IMR-90 (cell line): ENCODE measurements at regions not wholly inside any gene's neighbourhood (a gene's known extent, or its start where the extent isn't known, plus 50 kb on each side); places are given as distances from the start of the nearest gene placed in this dataset.

ENCODE experiments used
- ATAC-seq: fragments of 200-7000 bp; cut with Tn5 transposase; 2 replicates; pipeline ENCODE4 v1.9.1; 2020; ENCODE audit warnings: low read depth, mild to moderate bottlenecking, moderate library complexity
- BruUV-seq: library from RNA; stranded (reverse); fragments of 400-500 nt; replicated peaks from 2 replicates; lab custom pipeline; 2021; lab: Mats Ljungman, UMichigan
- CTCF ChIA-PET: fragments of 300-600 bp; formaldehyde crosslinking; extraction: SDS; loops from one replicate; lab custom pipeline; 2021; ENCODE audit warnings: antibody characterized with exemption; lab: Yijun Ruan, JAX
- POLR2A ChIA-PET: fragments of 300-600 bp; sonication (Branson Sonifier 250); formaldehyde crosslinking; loops from one replicate; lab custom pipeline; 2022; ENCODE audit warnings: antibody characterized with exemption; ENCODE audit not compliant: unreplicated experiment; lab: Charles Lee
- DNase-seq: peaks from one replicate; pipeline ENCODE4 v3.0.0; 2013
- H2AFZ ChIP-seq: replicated peaks from 2 replicates; pipeline ENCODE3; 2013; ENCODE audit warnings: low read length, mild to moderate bottlenecking; ENCODE audit not compliant: poor library complexity
- H2AK5ac ChIP-seq: 2 replicates; pipeline ENCODE4 v1.6.1; 2013; ENCODE audit warnings: low read depth, low read length, inconsistent platforms
- H2AK9ac ChIP-seq: replicated peaks from 2 replicates; pipeline ENCODE3; 2013; ENCODE audit warnings: mild to moderate bottlenecking, low read depth, low read length, moderate library complexity; ENCODE audit not compliant: poor library complexity
- H2BK120ac ChIP-seq: 2 replicates; pipeline ENCODE4 v1.6.1; 2013; ENCODE audit warnings: low read depth, low read length, inconsistent platforms
- H2BK15ac ChIP-seq: 3 replicates; pipeline ENCODE4 v1.6.1; 2013; ENCODE audit warnings: low read depth, low read length, inconsistent platforms
- H2BK20ac ChIP-seq: 2 replicates; pipeline ENCODE4 v1.6.1; 2013; ENCODE audit warnings: low read depth, mild to moderate bottlenecking, inconsistent platforms, low read length, moderate library complexity
- H2BK5ac ChIP-seq: 2 replicates; pipeline ENCODE4 v1.6.1; 2013; ENCODE audit warnings: mild to moderate bottlenecking, low read depth, low read length, inconsistent platforms; ENCODE audit not compliant: poor library complexity, severe bottlenecking
- H3K14ac ChIP-seq: replicated peaks from 2 replicates; pipeline ENCODE4 v1.6.1; 2013; ENCODE audit warnings: low read depth, low read length, inconsistent platforms
- H3K18ac ChIP-seq: 2 replicates; pipeline ENCODE4 v1.6.1; 2013; ENCODE audit warnings: low read depth, low read length, control low read depth
- H3K23ac ChIP-seq: 2 replicates; pipeline ENCODE4 v1.6.1; 2013; ENCODE audit warnings: low read depth, low read length, inconsistent platforms
- H3K27ac ChIP-seq: 2 replicates; pipeline ENCODE4 v1.5.1; 2013; ENCODE audit warnings: mild to moderate bottlenecking, control low read depth, low read length; ENCODE audit not compliant: insufficient read depth
- H3K27me3 ChIP-seq: 2 replicates; pipeline ENCODE4 v1.6.1; 2013; ENCODE audit warnings: low read length; ENCODE audit not compliant: control insufficient read depth, insufficient read depth
- H3K36me3 ChIP-seq: 2 replicates; pipeline ENCODE4 v1.6.1; 2013; ENCODE audit warnings: low read length, mixed read lengths; ENCODE audit not compliant: control insufficient read depth, insufficient read depth
- H3K4ac ChIP-seq: 2 replicates; pipeline ENCODE4 v1.6.1; 2013; ENCODE audit warnings: low read depth, low read length, inconsistent platforms
- H3K4me1 ChIP-seq: 2 replicates; pipeline ENCODE4 v1.6.1; 2013; ENCODE audit warnings: low read length, mixed read lengths; ENCODE audit not compliant: control insufficient read depth, insufficient read depth
- H3K4me2 ChIP-seq: 2 replicates; pipeline ENCODE4 v1.6.1; 2013; ENCODE audit warnings: low read depth, mild to moderate bottlenecking, control low read depth, low read length, moderate library complexity
- H3K4me3 ChIP-seq: 2 replicates; pipeline ENCODE4 v1.5.1; 2013; ENCODE audit warnings: low read depth, mild to moderate bottlenecking, control low read depth, low read length, moderate library complexity; ENCODE audit not compliant: insufficient read depth
- H3K56ac ChIP-seq: 2 replicates; pipeline ENCODE4 v1.6.1; 2013; ENCODE audit warnings: low read length, inconsistent platforms; ENCODE audit not compliant: insufficient read depth; ENCODE audit errors: extremely low read depth
- H3K79me1 ChIP-seq, 2 experiments: 2 replicates each; pipeline ENCODE4 v1.6.1; 2013; ENCODE audit warnings: low read length in 2 of 2, inconsistent platforms in 1 of 2, low read depth in 1 of 2
- H3K9ac ChIP-seq: 2 replicates; pipeline ENCODE4 v1.6.1; 2013; ENCODE audit warnings: low read depth, low read length, control low read depth
- H3K9me1 ChIP-seq: 2 replicates; pipeline ENCODE4 v1.6.1; 2013; ENCODE audit warnings: low read length, inconsistent platforms; ENCODE audit not compliant: insufficient read depth
- H3K9me3 ChIP-seq: 2 replicates; pipeline ENCODE4 v1.6.1; 2013; ENCODE audit warnings: low read length; ENCODE audit not compliant: control insufficient read depth, insufficient read depth
- H4K20me1 ChIP-seq: 2 replicates; pipeline ENCODE4 v1.6.1; 2013; ENCODE audit warnings: low read length, inconsistent platforms; ENCODE audit not compliant: insufficient read depth
- H4K5ac ChIP-seq: 2 replicates; pipeline ENCODE4 v1.6.1; 2013; ENCODE audit warnings: mild to moderate bottlenecking, low read depth, low read length, control low read depth
- H4K8ac ChIP-seq, 2 experiments: 2 replicates each; pipeline ENCODE4 v1.6.1; 2013; ENCODE audit warnings: low read depth in 2 of 2, low read length in 2 of 2, control low read depth in 1 of 2, inconsistent platforms in 1 of 2
- H4K91ac ChIP-seq: 2 replicates; pipeline ENCODE4 v1.6.1; 2013; ENCODE audit warnings: low read depth, low read length, inconsistent platforms; ENCODE audit not compliant: insufficient read depth
- BHLHE40 ChIP-seq: fragments of 150-350 bp; IDR thresholded peaks from 2 replicates; pipeline ENCODE4 v1.6.1; 2016; ENCODE audit warnings: mild to moderate bottlenecking, low read depth, low read length
- CEBPB ChIP-seq: IDR thresholded peaks from 2 replicates; pipeline ENCODE4 v1.6.1; 2012; ENCODE audit warnings: low read depth, low read length, improper control_type of control experiment
- CHD1 ChIP-seq: IDR thresholded peaks from 2 replicates; pipeline ENCODE4 v1.6.1; 2012; ENCODE audit warnings: low read depth, low read length, improper control_type of control experiment
- FOS ChIP-seq: fragments of 150-350 bp; IDR thresholded peaks from 2 replicates; pipeline ENCODE4 v1.6.1; 2016; ENCODE audit warnings: low read depth, low read length
- MAFK ChIP-seq: IDR thresholded peaks from 2 replicates; pipeline ENCODE4 v1.6.1; 2012; ENCODE audit warnings: low read depth, low read length, improper control_type of control experiment
- MAZ ChIP-seq: IDR thresholded peaks from 2 replicates; pipeline ENCODE4 v1.6.1; 2012; ENCODE audit warnings: low read depth, mild to moderate bottlenecking, low read length, improper control_type of control experiment, moderate library complexity, borderline replicate concordance
- MXI1 ChIP-seq: IDR thresholded peaks from 2 replicates; pipeline ENCODE4 v1.6.1; 2012; ENCODE audit warnings: low read depth, mild to moderate bottlenecking, low read length, moderate library complexity, borderline replicate concordance
- NFE2L2 ChIP-seq: fragments of 150-350 bp; IDR thresholded peaks from 2 replicates; pipeline ENCODE4 v1.6.1; 2016; ENCODE audit warnings: low read depth, mild to moderate bottlenecking, low read length
- POLR2A ChIP-seq: IDR thresholded peaks from 2 replicates; pipeline ENCODE4 v1.6.1; 2012; ENCODE audit warnings: mild to moderate bottlenecking, low read depth, low read length
- RAD21 ChIP-seq: IDR thresholded peaks from 2 replicates; pipeline ENCODE4 v1.6.1; 2012; ENCODE audit warnings: low read length, improper control_type of control experiment
- RCOR1 ChIP-seq: IDR thresholded peaks from 2 replicates; pipeline ENCODE4 v1.6.1; 2012; ENCODE audit warnings: mild to moderate bottlenecking, low read length, improper control_type of control experiment; ENCODE audit not compliant: insufficient replicate concordance
- RFX5 ChIP-seq: IDR thresholded peaks from 2 replicates; pipeline ENCODE4 v1.8.0; 2012; ENCODE audit warnings: low read depth, mild to moderate bottlenecking, low read length, moderate library complexity
- SMC3 ChIP-seq: fragments of 150-350 bp; IDR thresholded peaks from 2 replicates; pipeline ENCODE4 v1.6.1; 2016; ENCODE audit warnings: low read depth, mild to moderate bottlenecking, antibody characterized with exemption, low read length, moderate library complexity
- WGBS, 2 experiments: methylation state at CpG; one replicate each; pipeline versions ENCODE4 v1.1.5 to v1.1.7; 2013; ENCODE audit warnings: missing lambda C conversion rate in 2 of 2; ENCODE audit not compliant: insufficient read length in 1 of 2; ENCODE audit errors: extremely low coverage in 2 of 2; 5-methylcytosine and 5-hydroxymethylcytosine counted together
- dilution Hi-C: fragments of 300-500 bp; cut with HindIII; formaldehyde crosslinking; loops from one replicate; pipeline ENCODE4 v1.14.3; 2018; ENCODE audit warnings: low sequenced_read_pairs; ENCODE audit not compliant: unreplicated experiment
- in situ Hi-C: fragments of 300-500 bp; cut with MboI; formaldehyde crosslinking; loops from 3 replicates; pipeline ENCODE4 v1.14.3; 2019; ENCODE audit warnings: low sequenced_read_pairs, inconsistent platforms, mixed read lengths
- intact Hi-C: fragments of 100-400 bp; cut with micrococcal nuclease; formaldehyde crosslinking; loops from 2 replicates; pipeline ENCODE4 v1.10.0; 2022
- TF ChIP-seq, protein P1 (sequence below): fragments of 150-350 bp; IDR thresholded peaks from 2 replicates; pipeline ENCODE4 v1.6.1; 2017; ENCODE audit warnings: mild to moderate bottlenecking, antibody characterized with exemption, low read length, low read depth
- TF ChIP-seq, protein P2 (sequence below): fragments of 150-350 bp; IDR thresholded peaks from 2 replicates; pipeline ENCODE4 v1.6.1; 2016; ENCODE audit warnings: low read depth, mild to moderate bottlenecking, low read length, moderate library complexity, borderline replicate concordance
- TF ChIP-seq, protein P3 (sequence below): conservative IDR thresholded peaks from 2 replicates; pipeline ENCODE4 v1.5.1; 2012; ENCODE audit warnings: mild to moderate bottlenecking, low read depth, low read length, improper control_type of control experiment

DNA sequence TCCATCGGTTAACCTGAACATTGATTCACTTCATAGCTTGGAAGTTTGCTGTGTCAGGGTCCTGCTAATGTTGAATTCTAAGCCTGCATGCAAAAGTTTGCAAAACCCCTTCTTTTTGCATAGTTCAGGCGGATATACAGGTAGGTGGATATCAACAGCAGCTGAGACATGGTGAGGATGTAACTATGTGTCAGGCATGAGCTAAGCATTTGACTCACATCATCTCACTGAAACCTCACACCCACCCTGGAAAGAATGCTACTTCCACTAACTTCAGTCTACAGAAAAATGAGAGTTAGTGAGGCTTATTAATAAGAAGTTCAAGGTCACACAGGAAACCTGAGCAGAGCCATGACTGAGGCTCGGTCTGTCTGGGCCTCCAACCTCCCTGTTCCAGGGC lies 276.9 kb downstream of the BMP7 start:
- H4K5ac ChIP-seq = no peak overlapping the region
- H2BK120ac ChIP-seq = no peak overlapping the region
- H3K18ac ChIP-seq = no peak overlapping the region
- H4K8ac ChIP-seq = no peak overlapping the region
- H4K91ac ChIP-seq = no peak overlapping the region
- no peaks in the 10 kb centered on the region for H3K9me1 ChIP-seq
- no peaks in the 10 kb centered on the region; the same call in 1 of the 2 replicates for H3K27me3 ChIP-seq
- CTCF ChIA-PET = no interaction called here
- POLR2A ChIA-PET = no interaction called here
- H2AFZ ChIP-seq = no peak overlapping the region
- H3K4me3 ChIP-seq = no peak overlapping the region
- no peak overlapping the region for H3K9ac ChIP-seq
- H2BK15ac ChIP-seq = no peak overlapping the region
- no peak overlapping the region for H2BK20ac ChIP-seq
- in situ Hi-C loops (no loop called here), dilution Hi-C loops (no loop called here), intact Hi-C loops (no loop called here)
- H4K20me1 ChIP-seq = no peaks in the 10 kb centered on the region
- WGBS, 2 experiments = 100% methylated on average over 1 of the region's 3 CpGs; no CpG with 5 or more reads in 1 of the 2 experiments
- no peak for ATAC-seq
- no peak overlapping the region for H2AK9ac ChIP-seq
- no peaks in the 10 kb centered on the region for H3K36me3 ChIP-seq
- no peak overlapping the region for H3K23ac ChIP-seq
- H3K27ac ChIP-seq = no peak overlapping the region
- no peak for DNase-seq
- H3K4me1 ChIP-seq = no peaks in the 10 kb centered on the region
- no peaks in the 10 kb centered on the region for H3K79me1 ChIP-seq
- BruUV-seq = no TSS peak
- peaks cover 3% of the 10 kb centered on the region for H3K9me3 ChIP-seq
- no peak overlapping the region for H2BK5ac ChIP-seq
- no peak overlapping the region for H3K14ac ChIP-seq
- H3K56ac ChIP-seq = no peak overlapping the region
- no peak overlapping the region for H3K4ac ChIP-seq
- H2AK5ac ChIP-seq = no peak overlapping the region
- H3K4me2 ChIP-seq = no peak overlapping the region
- no peak for TF ChIP-seq RAD21
- no peak for TF ChIP-seq RFX5
- no peak for TF ChIP-seq FOS
- TF ChIP-seq CEBPB = no peak
- TF ChIP-seq BHLHE40 = no peak
- TF ChIP-seq MAFK = no peak
- no peak for TF ChIP-seq MAZ
- no peak for TF ChIP-seq MXI1
- TF ChIP-seq, protein P1, sequence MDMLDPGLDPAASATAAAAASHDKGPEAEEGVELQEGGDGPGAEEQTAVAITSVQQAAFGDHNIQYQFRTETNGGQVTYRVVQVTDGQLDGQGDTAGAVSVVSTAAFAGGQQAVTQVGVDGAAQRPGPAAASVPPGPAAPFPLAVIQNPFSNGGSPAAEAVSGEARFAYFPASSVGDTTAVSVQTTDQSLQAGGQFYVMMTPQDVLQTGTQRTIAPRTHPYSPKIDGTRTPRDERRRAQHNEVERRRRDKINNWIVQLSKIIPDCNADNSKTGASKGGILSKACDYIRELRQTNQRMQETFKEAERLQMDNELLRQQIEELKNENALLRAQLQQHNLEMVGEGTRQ = no peak
- TF ChIP-seq, protein P2, sequence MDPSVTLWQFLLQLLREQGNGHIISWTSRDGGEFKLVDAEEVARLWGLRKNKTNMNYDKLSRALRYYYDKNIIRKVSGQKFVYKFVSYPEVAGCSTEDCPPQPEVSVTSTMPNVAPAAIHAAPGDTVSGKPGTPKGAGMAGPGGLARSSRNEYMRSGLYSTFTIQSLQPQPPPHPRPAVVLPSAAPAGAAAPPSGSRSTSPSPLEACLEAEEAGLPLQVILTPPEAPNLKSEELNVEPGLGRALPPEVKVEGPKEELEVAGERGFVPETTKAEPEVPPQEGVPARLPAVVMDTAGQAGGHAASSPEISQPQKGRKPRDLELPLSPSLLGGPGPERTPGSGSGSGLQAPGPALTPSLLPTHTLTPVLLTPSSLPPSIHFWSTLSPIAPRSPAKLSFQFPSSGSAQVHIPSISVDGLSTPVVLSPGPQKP = no peak
- no peak for TF ChIP-seq CHD1
- no peak for TF ChIP-seq SMC3
- TF ChIP-seq, protein P3, sequence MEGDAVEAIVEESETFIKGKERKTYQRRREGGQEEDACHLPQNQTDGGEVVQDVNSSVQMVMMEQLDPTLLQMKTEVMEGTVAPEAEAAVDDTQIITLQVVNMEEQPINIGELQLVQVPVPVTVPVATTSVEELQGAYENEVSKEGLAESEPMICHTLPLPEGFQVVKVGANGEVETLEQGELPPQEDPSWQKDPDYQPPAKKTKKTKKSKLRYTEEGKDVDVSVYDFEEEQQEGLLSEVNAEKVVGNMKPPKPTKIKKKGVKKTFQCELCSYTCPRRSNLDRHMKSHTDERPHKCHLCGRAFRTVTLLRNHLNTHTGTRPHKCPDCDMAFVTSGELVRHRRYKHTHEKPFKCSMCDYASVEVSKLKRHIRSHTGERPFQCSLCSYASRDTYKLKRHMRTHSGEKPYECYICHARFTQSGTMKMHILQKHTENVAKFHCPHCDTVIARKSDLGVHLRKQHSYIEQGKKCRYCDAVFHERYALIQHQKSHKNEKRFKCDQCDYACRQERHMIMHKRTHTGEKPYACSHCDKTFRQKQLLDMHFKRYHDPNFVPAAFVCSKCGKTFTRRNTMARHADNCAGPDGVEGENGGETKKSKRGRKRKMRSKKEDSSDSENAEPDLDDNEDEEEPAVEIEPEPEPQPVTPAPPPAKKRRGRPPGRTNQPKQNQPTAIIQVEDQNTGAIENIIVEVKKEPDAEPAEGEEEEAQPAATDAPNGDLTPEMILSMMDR = no peak
- no peak for TF ChIP-seq RCOR1
- TF ChIP-seq POLR2A = no peak
- no peak for TF ChIP-seq NFE2L2
